ENCODE measurements at regions not wholly inside any gene's neighbourhood (a gene's known extent, or its start where the extent isn't known, plus 50 kb on each side); places are given as distances from the start of the nearest gene placed in this dataset.

DNA sequence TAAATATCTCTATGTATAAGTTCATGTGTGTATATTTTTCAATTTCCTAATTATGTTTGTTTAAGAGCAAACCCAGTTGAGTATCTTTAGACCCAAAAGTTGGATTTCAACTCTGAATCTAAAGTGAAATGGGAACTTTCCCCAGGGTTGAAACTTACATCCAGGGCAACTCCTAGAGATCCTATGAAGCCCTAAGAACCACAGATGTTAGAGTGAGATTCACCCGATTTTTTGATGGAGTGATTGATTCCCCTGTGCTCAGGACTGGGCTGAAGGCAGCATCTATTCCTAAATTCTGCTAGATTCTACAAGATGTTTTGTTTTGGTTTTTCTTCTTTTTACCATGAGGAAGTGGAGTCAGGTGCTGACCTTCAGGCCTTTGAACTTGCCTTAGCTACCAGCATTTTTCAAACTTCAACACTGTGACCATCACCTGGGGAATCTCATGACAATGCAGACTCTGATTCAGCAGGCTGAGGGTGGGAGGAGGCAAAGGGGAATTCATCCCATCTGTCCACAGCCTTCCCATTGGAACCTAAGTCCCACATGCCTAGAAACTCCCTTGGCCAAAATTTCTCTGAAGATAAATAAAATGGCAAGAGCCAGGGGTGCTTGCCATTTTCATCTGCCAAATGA, 145.5 kb downstream of the ETS2 start:
- Histone ChIP-seq H2BK5ac (ENCODE audit: low read depth, low read length, poor library complexity, severe bottlenecking) (no peak overlapping the region), H3K79me1 (ENCODE audit: low read depth in 1 of 2, low read length in 2 of 2) (no peaks in the 10 kb centered on the region), H2AK5ac (ENCODE audit: low read depth, low read length) (peak overlapping the region; percentile 33; the same call in 1 of the 2 replicates), H4K5ac (ENCODE audit: low read depth, low read length) (no peak overlapping the region), H2AFZ (replicated peaks; ENCODE audit: low read length, poor library complexity) (no peak overlapping the region), H4K8ac (ENCODE audit: low read depth in 2 of 2, low read length in 2 of 2) (0 out of 4 replicates have a peak overlapping the region, but pooled peaks of 1 of the 2 experiments have one; percentile 9), H2BK15ac (ENCODE audit: low read depth, low read length) (0 out of 3 replicates have a peak overlapping the region, but pooled peaks have one; percentile 20), H3K4me3 (ENCODE audit: insufficient read depth, low read depth, low read length) (no peak overlapping the region), H2BK120ac (ENCODE audit: low read depth, low read length) (no peak overlapping the region), H2BK20ac (ENCODE audit: low read depth, low read length) (no peak overlapping the region), H3K9ac (ENCODE audit: low read depth, low read length) (no peak overlapping the region), H3K27ac (ENCODE audit: insufficient read depth, low read length) (no peak overlapping the region), H3K4me1 (ENCODE audit: control insufficient read depth, insufficient read depth, low read length) (peaks cover 12% of the 10 kb centered on the region), H2AK9ac (replicated peaks; ENCODE audit: low read depth, low read length, poor library complexity) (no peak overlapping the region), H3K18ac (ENCODE audit: low read depth, low read length) (peak overlapping the region; percentile 11), H3K4me2 (ENCODE audit: low read depth, low read length) (no peak overlapping the region), H3K9me3 (ENCODE audit: control insufficient read depth, insufficient read depth, low read length) (no peaks in the 10 kb centered on the region), H3K9me1 (ENCODE audit: insufficient read depth, low read length) (peaks cover 7% of the 10 kb centered on the region; the same call in 1 of the 2 replicates), H4K91ac (ENCODE audit: insufficient read depth, low read depth, low read length) (no peak overlapping the region), H3K23ac (ENCODE audit: low read depth, low read length) (no peak overlapping the region), H3K27me3 (ENCODE audit: control insufficient read depth, insufficient read depth, low read length) (no peaks in the 10 kb centered on the region), H3K56ac (ENCODE audit: extremely low read depth, insufficient read depth, low read length) (no peak overlapping the region), H3K4ac (ENCODE audit: low read depth, low read length) (no peak overlapping the region), H4K20me1 (ENCODE audit: insufficient read depth, low read length) (no peaks in the 10 kb centered on the region), H3K36me3 (ENCODE audit: control insufficient read depth, insufficient read depth, low read length) (no peaks in the 10 kb centered on the region), H3K14ac (replicated peaks; ENCODE audit: low read depth, low read length) (peak overlapping the region; percentile 24; the same call in 1 of the 2 replicates)
- no TSS peak for BruUV-seq (replicated peaks)
- intact Hi-C loops (cut with micrococcal nuclease), result no loop called here
- in situ Hi-C loops (cut with MboI; ENCODE audit: low sequenced_read_pairs), result no loop called here
- TF ChIP-seq RFX5 (IDR thresholded peaks at IDR 0.05; ENCODE audit: low read depth, low read length) (no peak), MXI1 (IDR thresholded peaks at IDR 0.05; ENCODE audit: borderline replicate concordance, low read depth, low read length) (no peak), NFE2L2 (IDR thresholded peaks at IDR 0.05; ENCODE audit: low read depth, low read length) (no peak), CEBPB (IDR thresholded peaks at IDR 0.05; ENCODE audit: low read depth, low read length) (no peak), MAFK (IDR thresholded peaks at IDR 0.05; ENCODE audit: low read depth, low read length) (no peak), POLR2A (IDR thresholded peaks at IDR 0.05; ENCODE audit: low read depth, low read length) (no peak), BHLHE40 (IDR thresholded peaks at IDR 0.05; ENCODE audit: low read depth, low read length) (no peak), RAD21 (IDR thresholded peaks at IDR 0.05; ENCODE audit: low read length) (no peak), FOS (IDR thresholded peaks at IDR 0.05; ENCODE audit: low read depth, low read length) (no peak), RCOR1 (IDR thresholded peaks at IDR 0.05; ENCODE audit: insufficient replicate concordance, low read length) (no peak), CHD1 (IDR thresholded peaks at IDR 0.05; ENCODE audit: low read depth, low read length) (no peak), SMC3 (IDR thresholded peaks at IDR 0.05; ENCODE audit: low read depth, low read length) (no peak), MAZ (IDR thresholded peaks at IDR 0.05; ENCODE audit: borderline replicate concordance, low read depth, low read length) (no peak)
- TF ChIP-seq, protein P1, sequence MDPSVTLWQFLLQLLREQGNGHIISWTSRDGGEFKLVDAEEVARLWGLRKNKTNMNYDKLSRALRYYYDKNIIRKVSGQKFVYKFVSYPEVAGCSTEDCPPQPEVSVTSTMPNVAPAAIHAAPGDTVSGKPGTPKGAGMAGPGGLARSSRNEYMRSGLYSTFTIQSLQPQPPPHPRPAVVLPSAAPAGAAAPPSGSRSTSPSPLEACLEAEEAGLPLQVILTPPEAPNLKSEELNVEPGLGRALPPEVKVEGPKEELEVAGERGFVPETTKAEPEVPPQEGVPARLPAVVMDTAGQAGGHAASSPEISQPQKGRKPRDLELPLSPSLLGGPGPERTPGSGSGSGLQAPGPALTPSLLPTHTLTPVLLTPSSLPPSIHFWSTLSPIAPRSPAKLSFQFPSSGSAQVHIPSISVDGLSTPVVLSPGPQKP (IDR thresholded peaks at IDR 0.05; ENCODE audit: borderline replicate concordance, low read depth, low read length), result no peak
- TF ChIP-seq, protein P2, sequence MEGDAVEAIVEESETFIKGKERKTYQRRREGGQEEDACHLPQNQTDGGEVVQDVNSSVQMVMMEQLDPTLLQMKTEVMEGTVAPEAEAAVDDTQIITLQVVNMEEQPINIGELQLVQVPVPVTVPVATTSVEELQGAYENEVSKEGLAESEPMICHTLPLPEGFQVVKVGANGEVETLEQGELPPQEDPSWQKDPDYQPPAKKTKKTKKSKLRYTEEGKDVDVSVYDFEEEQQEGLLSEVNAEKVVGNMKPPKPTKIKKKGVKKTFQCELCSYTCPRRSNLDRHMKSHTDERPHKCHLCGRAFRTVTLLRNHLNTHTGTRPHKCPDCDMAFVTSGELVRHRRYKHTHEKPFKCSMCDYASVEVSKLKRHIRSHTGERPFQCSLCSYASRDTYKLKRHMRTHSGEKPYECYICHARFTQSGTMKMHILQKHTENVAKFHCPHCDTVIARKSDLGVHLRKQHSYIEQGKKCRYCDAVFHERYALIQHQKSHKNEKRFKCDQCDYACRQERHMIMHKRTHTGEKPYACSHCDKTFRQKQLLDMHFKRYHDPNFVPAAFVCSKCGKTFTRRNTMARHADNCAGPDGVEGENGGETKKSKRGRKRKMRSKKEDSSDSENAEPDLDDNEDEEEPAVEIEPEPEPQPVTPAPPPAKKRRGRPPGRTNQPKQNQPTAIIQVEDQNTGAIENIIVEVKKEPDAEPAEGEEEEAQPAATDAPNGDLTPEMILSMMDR (conservative IDR thresholded peaks at IDR 0.05; ENCODE audit: low read depth, low read length), result no peak
- TF ChIP-seq, protein P3, sequence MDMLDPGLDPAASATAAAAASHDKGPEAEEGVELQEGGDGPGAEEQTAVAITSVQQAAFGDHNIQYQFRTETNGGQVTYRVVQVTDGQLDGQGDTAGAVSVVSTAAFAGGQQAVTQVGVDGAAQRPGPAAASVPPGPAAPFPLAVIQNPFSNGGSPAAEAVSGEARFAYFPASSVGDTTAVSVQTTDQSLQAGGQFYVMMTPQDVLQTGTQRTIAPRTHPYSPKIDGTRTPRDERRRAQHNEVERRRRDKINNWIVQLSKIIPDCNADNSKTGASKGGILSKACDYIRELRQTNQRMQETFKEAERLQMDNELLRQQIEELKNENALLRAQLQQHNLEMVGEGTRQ (IDR thresholded peaks at IDR 0.05; ENCODE audit: low read depth, low read length), result no peak
- ATAC-seq (ENCODE audit: low read depth), result no peak
- dilution Hi-C loops (cut with HindIII; ENCODE audit: low sequenced_read_pairs, unreplicated experiment), result no loop called here
- POLR2A ChIA-PET (ENCODE audit: unreplicated experiment), result no interaction called here
- DNase-seq, result no peak
- CTCF ChIA-PET, result no interaction called here
- no CpG with 5 or more reads among the region's 1 CpG for WGBS, 2 experiments (ENCODE audit: extremely low coverage in 2 of 2, insufficient read length in 1 of 2)
